GM19324 (cell line): ENCODE measurements at regions not wholly inside any gene's neighbourhood (a gene's known extent, or its start where the extent isn't known, plus 50 kb on each side); places are given as distances from the start of the nearest gene placed in this dataset.

Experiments used
- ATAC-seq: cut with Tn5 transposase; IDR thresholded peaks from one replicate; pipeline ENCODE4 v1.9.1; 2021; ENCODE audit warnings: mild to moderate bottlenecking, moderate library complexity; ENCODE audit not compliant: unreplicated experiment, low FRiP score

DNA sequence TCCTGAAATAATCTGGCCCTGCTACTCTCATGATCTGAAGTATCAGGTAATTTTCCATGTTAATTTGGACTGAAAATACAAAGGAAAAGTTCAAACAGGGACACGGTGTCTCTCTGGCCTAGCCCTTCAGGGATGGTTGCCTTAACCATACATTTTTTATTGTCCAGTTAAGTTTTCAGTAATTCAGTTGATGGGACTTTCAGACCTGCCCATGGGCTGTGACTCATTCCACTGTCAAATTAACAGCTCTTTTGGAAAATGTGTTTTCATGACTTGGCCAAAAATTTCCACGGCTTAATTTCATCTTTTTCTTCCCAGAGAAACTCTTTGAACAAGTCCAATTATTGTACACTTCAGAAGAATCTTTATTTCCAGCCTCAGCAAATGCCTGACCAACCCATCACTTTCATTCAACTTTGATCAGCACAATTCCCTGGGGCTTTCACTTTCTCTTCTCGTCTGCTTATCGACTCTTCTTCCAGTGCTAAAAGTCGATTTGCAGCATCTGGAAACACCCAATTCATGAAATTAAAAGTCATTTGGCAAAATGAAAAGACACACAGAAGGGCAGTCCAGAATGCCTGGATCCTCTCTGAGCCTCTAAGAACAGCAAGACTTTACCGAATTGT, 293.9 kb downstream of the RAB28 start:
- no peak for ATAC-seq

DNA sequence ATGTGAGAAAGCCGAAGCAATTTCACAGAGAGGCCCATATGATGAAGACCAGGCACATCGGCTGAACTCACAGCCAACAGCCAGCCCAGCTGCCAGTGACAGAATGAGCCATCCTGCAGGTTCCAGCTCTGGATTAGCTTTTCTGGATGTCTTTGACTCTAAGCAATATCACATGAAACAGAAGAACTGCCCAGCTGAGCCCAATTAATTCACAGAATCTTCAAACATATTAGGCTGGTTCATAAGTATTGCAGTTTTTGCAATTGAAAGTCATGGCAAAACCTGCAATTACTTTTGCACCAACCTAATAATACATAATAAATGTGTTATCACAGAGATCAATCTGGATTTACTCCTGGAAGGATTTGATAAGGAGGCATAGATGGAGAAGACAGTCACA, 299.9 kb downstream of the RAB28 start:
- ATAC-seq: no peak

DNA sequence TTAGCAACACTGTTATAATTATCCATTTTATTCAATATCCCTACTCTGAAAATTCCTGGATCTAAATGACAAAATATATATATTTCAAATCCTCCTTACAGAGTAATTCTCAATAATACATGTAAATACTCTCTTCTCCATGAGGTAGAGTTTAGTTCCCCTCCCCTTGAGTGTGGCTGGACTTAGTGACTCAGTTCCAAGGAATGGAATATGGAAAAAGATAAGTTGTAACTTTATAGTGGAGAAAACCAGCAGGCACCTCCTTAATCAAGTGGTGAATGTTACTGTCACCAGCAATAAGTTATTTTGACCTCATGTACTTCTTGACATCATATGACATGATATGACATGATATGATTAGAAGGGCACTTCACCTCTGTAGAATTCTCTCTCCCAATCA, 302.0 kb downstream of the RAB28 start:
- no peak for ATAC-seq

DNA sequence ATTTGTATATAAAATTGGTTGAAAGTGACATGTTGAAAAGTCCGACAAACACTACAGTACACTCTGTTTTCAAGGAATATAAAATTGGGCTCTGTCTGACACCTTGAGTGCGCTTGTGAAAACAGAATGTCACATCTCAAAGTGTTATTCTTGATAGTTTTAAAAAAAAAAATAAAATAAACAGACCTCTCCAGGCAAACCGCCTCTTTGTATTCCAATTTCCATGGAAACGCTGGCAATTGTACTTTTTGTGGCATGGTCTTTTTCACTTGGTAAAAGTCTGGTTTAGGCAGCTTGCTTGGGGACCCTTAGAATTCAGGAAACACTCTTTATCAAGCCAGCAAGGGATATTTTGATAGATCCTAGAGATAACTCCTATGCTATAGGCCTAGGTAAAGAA, 302.5 kb downstream of the RAB28 start:
- no peak for ATAC-seq

DNA sequence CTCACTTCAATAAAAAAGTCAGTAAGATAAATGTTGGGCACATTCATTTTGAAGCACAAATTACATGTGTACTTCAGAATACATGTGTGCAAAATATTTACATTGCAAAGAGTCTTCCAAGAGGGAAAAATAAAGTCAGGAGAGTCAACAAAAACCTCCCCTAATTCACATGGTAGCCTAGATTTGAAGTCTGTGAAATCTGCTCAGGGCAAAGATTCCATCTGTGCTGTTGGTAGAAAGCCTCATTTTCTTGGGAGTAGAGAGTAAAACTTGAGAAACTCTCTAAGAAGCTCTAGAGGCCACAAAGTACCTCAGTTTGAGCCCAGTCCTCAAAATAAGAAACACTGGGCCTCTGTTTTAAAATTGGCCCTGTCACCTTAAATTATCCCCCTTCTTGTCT, 303.4 kb downstream of the RAB28 start:
- no peak for ATAC-seq

DNA sequence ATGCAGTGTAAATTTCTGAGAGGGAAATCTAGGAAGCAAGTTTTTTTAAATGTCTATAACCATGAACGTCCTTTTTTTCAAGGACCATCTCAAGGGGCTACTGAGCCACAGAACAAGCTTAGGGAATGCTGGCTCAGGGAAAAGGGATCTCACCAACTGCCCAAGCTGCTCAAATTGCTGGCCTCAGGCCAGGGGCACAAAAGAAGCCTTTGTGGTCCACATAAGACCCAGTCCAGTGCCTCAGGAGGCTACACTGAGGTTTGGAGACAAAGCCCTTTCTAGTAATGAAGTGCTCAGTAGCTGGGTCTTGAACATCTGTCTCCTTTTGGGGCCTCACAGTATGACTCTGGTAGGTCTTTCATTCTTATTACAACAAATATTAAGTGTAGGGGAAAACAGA, 305.5 kb downstream of the RAB28 start:
- ATAC-seq: no peak

DNA sequence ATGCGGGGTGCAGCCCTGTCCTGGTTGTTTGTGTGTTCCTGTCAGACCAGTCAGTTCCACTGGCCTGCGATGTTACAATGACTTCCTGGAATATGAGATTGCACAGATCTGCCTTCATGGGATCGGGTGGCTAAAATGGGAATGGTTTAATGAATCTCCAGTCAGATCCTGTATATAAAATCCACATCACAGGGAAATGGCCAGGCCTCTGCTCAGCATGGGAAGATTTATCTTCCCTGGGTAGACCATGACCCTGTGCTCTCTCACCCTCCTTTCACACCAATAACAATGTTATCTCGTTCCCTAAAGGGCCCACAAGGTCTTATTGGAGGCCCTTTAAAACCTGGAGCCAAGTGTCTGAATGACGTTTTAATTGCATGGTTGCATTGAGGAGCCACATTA, 307.4 kb downstream of the RAB28 start:
- no peak for ATAC-seq

DNA sequence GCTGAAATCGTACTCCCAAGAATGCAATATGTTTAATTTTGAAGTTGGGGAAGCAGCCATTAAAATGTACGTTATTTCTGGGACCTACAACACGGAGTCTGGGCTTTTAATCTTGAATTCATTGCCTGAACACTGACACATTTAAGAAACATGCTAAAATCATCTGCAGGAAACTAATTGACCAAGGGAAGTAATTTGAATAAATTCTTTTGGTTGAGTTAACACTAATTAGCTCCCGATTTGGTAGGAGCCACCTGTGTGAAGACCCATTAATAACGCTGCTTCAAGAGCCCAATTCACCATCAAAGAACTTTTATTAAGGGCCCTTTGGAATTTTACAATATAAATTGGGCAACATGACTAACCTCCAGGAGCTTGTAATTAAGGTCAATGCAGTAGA, 309.2 kb downstream of the RAB28 start:
- ATAC-seq: no peak

DNA sequence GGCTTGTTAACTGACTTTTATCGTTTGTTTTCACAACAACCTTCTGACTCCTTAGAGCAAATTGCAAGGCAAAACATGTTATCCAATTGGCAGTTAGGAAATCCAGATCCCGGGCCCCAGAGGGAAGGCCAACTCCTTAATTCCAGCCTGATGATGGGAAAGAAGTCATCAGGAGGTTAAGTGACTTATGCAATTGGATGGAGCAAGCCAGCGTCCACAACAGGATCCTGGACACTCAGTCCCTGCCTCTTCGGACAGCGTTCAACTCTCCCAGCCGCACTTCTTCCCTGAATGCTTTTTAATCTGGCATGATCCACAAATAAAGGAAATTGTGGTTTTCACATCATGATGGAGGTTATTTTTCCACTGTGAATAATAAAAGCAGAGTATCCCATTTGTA, 310.1 kb downstream of the RAB28 start:
- ATAC-seq: no peak

DNA sequence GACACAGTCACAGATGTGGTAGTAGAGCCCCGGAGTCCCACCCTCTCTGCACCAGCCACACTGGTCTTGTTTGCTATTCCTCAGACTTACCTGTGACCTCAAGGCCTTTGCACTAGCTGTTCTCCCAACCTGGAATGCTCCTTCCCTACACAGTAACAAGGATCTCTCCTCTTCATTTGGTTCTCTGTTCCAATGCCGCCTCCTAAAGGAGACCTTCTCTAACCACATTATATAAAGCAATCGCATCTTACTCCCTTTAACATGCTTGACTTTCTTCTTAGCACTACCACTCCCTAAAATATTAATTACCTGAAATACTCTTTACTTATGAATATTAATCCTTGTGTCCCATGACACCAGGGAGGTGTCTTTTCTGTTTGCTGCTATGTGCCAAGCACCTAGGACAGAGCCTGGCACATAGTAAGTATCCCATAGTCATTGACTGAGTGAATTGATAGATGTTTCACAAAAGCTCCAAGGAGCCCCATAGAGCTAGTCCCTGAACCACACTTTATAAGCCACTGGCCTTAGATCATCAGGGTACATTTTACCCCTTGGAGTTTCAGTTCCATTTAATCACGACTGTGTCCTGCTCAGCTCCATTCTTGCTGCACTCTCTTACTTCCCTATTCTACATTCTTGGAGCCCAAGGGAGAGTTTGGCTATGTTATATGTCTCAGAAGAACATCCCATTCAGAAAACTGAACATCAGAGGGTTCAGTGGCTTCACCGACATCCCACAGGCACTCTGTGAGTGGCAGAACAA, 312.7 kb downstream of the RAB28 start:
- ATAC-seq: no peak

DNA sequence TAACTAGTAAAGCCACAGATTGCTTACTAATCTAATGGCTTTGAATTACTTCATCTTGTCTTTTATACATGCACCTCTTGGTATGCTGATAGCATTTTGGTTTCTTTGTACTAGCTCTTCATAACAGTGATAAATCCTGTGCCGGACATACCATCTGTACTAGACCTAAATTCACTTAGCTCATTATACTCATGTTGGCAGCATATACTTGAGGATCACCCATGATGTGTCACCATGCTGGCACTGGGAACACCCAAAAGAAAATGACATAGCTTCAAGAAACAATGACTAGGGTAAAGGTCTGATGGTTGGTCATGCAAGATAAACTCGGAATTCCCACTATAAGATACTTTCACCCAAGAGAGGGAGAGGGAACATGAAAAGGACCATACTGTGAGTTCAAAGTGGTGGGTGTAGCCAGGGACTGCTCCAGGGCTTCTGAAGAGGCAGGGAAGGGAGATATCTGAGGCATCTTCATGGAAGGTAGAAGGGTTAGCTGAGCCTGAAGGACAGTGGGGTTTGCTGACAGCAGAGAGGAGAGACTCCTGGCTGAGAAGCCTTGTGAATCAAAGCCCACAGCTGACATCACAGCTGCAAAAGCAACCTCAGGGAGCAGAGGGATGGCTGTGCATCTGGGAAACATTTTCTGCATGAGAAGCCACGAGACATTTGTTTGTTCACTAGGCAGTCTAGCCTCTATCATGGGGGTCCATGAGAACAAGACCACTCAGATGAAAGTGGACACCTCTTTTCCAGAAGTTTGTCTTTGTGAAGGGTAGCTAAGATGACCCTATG, 314.2 kb downstream of the RAB28 start:
- ATAC-seq: no peak

DNA sequence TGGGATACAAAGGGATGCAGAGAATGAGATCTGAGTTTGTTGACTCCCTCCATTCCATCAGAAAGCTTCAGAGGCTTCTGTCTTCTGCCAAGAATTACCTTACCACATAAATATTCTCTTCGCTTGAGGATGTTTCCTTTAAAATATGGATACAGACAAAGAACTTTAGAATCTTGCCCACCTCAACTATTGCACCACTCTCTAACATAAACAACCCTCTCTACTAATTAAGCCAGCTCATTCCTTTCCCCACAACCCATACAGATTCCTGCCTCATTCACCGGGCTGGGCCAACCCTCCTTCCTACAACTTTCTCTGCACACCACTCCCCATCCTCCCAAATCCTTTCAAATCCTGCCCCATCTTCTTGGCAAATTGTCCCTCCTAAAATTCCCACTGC, 315.8 kb downstream of the RAB28 start:
- no peak for ATAC-seq

DNA sequence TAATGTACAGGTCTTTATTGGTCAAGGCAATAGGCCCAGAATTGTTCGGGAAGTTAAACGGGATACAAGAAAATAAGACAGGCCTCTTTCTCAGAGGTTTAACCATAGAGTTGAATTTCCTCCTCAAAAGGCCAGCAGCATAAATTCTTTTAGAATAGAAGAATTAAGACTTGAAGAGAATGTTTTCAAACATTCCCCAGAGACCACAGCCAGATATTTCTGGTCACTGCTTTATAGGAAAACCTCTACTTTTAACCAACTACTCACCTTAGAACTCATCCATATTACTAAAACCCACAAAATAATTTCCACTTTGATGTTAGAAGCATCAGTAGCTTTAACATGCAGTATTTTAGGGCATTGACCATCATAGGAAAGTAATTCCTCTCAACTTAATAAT, 317.9 kb downstream of the RAB28 start:
- no peak for ATAC-seq

DNA sequence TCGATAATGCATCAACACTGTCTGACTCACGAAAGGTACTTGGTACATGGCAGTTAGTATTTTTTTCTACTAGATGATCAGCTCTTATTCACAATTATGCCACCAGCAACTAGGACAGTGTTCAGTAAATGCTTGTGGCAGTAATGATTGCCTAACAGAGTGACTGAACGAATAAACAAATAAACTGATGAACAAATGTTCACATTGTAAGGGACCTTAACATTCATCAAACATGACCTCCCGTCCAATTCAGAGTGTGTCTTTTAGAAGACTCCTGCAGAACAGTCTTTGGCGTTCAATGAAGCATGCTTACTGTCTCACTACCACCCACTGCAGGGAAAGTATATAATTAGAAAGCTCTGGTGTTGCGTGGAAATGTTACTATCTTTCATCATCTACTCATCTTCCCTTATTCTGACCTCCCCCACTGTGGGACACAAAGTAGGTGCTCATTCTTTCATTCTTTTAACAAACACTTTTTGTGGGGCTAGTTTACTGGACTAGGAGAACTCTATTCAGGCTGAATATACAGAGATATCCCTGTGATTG, 319.3 kb downstream of the RAB28 start:
- no peak for ATAC-seq

DNA sequence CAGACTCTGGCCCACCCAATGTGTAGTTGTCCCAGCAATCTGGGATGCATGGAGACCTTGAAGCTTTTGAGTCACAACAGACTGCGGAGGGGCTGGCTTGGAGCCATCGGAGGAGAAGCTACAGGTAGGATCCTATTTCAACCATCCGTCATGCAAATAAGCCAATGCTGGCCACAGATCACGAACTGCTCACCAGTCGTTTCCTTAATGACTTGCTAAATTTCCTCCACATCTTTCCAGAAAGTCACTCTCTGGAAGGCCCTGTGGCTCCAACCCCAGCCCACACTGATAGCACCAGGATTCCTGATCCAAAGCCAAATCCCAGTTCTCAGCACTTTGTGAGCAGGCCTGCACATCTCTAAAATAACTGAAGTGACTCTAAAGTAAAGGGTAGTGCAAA, 321.3 kb downstream of the RAB28 start:
- ATAC-seq: no peak

DNA sequence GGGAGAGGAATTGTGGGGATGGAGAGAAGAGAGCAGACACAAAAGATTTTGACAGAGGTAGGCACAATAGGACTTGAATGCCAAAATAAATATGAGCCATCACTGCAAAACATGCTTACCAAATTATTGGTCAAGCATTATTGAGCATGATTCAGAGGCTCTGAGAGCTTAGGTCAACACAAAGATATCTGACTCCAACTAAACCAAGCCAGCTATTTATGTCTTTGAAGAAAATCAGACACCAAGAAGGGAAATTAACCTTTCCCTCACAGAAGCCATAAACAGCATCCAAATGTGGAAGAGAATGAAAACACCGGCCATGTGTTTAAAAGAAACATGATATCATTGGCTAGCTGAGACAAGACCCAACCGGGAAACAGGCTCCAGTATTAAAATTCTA, 323.2 kb downstream of the RAB28 start:
- no peak for ATAC-seq

DNA sequence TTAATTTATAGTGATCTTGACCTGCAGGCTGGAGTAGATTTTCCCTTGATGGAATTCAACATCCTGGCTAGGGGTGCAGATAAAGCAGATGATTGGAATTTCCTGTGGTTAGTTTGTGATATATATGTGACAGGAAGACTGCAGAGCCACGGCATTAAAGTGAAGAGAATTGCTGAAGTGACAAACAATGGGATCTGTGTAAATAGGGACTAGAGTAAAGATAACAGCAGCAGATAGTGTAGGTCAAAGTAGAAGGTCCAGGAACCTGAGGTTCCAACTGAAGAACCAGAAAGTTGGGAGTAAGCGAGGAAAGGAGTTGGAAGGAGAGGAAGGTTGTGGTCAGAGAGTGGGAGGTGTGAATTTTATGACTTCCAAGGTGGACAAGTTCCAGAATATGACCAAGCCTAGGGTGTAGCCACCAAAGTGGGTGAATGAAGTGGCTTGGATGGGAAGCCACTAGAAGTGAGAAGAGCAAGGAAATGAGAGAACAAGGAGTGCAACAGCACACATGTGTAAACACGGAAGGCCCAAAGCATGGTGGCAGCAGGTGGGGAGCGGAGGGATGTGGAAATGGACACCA, 325.0 kb downstream of the RAB28 start:
- no peak for ATAC-seq

DNA sequence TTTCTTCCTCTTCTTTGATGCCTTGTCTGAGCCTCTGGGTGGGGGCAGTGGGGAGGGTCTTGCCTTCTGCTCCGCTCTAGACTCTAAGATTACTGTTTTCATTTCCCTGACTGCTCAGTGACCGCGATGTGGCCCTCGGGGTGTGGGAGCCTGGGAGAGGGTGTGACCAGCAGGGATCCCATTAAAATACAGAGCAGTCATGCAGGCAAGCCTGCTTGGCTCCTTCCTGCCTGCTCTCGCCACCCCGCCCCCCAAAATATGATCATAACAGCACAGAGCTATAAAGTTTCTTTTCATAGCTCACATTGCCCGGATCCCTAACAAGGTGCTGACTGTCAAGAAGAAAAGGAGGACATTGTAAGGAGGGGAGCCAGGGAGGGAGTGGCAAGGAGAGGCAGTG, 332.9 kb downstream of the RAB28 start:
- no peak for ATAC-seq

DNA sequence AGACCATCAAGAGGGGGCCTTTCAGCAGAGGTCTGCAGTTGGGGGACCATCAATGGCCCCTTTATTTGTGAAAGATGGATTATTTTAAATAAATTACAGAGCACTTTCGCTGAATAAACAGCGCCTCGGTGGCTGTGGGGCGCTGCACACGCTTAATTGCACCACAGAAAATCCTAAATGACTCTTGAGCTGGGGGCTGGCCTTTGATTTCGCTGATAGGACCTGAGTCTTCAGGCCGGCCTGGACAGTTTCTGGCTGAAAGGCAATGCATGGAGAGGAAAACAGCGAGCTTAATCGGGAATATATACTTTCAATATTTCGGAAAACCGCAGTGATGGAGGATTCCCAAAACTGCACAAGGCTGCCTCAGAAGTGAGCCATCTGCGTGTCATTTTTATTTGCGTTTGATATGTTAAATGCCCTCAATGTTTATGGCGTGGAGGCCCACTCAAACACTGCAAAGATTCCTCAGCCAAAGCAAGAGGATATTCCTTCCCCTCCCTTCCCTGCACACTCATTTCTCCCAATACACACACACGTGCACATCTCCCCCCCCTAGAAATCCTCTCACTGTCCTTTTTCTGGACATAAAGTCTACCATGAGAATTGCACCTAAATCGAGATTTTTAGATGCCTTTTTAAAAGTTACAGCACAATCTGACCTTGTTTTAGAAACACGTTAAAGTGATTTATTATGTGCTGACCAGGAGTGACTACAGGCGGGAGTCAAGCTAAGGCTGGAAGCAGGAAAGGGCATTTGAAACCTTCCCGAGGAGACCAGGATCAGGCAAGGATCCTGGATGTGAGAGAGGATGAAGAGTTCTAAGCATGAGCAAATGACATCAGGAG, 340.7 kb downstream of the RAB28 start:
- ATAC-seq: no peak

DNA sequence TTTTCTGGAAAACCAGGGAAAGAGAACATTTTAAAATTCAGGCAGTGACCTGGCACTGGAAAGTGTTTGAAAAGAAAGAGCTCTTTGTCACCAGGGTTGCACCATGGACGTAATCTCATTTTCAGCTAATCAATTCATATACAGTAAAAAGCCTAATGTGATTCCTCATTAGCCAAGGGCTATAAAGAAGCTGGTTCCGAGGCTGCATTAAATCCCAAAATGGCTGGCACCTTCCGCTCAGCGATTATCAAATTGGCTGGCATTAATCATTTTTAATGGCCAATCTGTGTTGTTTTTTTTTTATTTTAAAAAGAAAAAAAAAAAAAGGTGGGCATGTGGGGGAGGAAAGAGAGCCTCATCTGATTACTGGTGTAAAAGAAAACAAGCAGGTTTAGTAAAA, 341.4 kb downstream of the RAB28 start:
- no peak for ATAC-seq
